Adrenal gland (tissue), 9 donors: ENCODE measurements at regions not wholly inside any gene's neighbourhood (a gene's known extent, or its start where the extent isn't known, plus 50 kb on each side); places are given as distances from the start of the nearest gene placed in this dataset.

Source experiments
- DNase-seq, 7 donors: peaks; one replicate each; pipeline ENCODE4 v3.0.0-alpha.2; 2019 to 2020
- H3K27ac ChIP-seq, 5 donors: fragments of 200-600 bp; sonication (generic) in 4 of 5; 1 replicate in 3 of 5; 2 replicates in 2 of 5; pipeline versions ENCODE4 v1.5.1 to v1.8.0; 2016 to 2020; ENCODE audit warnings: mild to moderate bottlenecking in 1 of 5
- H3K27me3 ChIP-seq: fragments of 200-600 bp; 2 replicates; pipeline ENCODE4 v1.8.0; 2021
- H3K36me3 ChIP-seq, 2 donors: fragments of 200-600 bp; replicated peaks in 1 of 2; 1 replicate in 1 of 2; 2 replicates in 1 of 2; pipeline versions ENCODE4 v1.5.1 to v1.8.0; 2018 to 2022
- H3K4me1 ChIP-seq, 2 donors: fragments of 200-600 bp; replicated peaks in 1 of 2; 1 replicate in 1 of 2; 2 replicates in 1 of 2; pipeline versions ENCODE4 v1.5.1 to v1.8.0; 2018 to 2021
- H3K4me3 ChIP-seq, 4 donors: fragments of 200-600 bp; sonication (generic) in 3 of 4; one replicate each; pipeline ENCODE4 v1.5.1; 2016 to 2018
- H3K9me3 ChIP-seq, 3 donors: fragments of 200-600 bp; sonication (generic) in 1 of 3; replicated peaks in 1 of 3; 1 replicate in 2 of 3; 2 replicates in 1 of 3; pipeline versions ENCODE4 v1.5.1 to v1.8.0; 2016 to 2021
- CTCF ChIP-seq, 6 experiments: fragments of 450-650 bp in 4 of 6; fragments of 200-600 bp in 2 of 6; sonication (generic) in 1 of 6; IDR thresholded peaks; 1 replicate in 5 of 6; 2 replicates in 1 of 6; pipeline versions ENCODE4 v1.5.1 to v1.8.0; 2016 to 2021; ENCODE audit warnings: antibody characterized with exemption in 6 of 6, mild to moderate bottlenecking in 2 of 6, moderate library complexity in 1 of 6
- POLR2A ChIP-seq, 2 donors: fragments of 450-650 bp; IDR thresholded peaks; one replicate each; pipeline ENCODE4 v1.6.1; 2017; ENCODE audit warnings: antibody characterized with exemption in 2 of 2, mild to moderate bottlenecking in 2 of 2, moderate library complexity in 1 of 2
- WGBS, 4 donors: extraction: QIAGEN DNeasy Blood & Tissue Kit in 2 of 4; methylation state at CpG; one replicate each; pipeline versions ENCODE4 v1.1.5 to v1.1.7; 2013 to 2017; 5-methylcytosine and 5-hydroxymethylcytosine counted together
- intact Hi-C, 2 donors: fragments of 100-400 bp; cut with DNase I; formaldehyde crosslinking; loops; one replicate each; pipeline versions ENCODE4 v1.14.1 to v1.15.0; 2022 to 2023
- donor health status: healthy with polysubstance abuse.
- donor health status: Bipolar disorder and iron deficiency.
- donor health status: DM: yes; HTN: yes; CAD: no.
- donor health status: DM: no; HTN: no; CAD: no.
- donor health status: DM: no; HTN: no; CAD: no.

- no peaks in the 10 kb centered on the region for H3K9me3 ChIP-seq
- 61 to 71% (median 68%) methylated on average over 3 of the region's 3 CpGs for WGBS, 4 donors
- no peak for TF ChIP-seq CTCF (IDR thresholded peaks at IDR 0.05)
- no peak for TF ChIP-seq POLR2A (IDR thresholded peaks at IDR 0.05)
- H3K36me3 ChIP-seq: no peaks in the 10 kb centered on the region
- intact Hi-C loops: no loop called here
- H3K4me1 ChIP-seq: peaks cover 0 to 3% of the 10 kb centered on the region in 2 donors
- H3K27ac ChIP-seq: no peak overlapping the region
- no peaks in the 10 kb centered on the region for H3K27me3 ChIP-seq
- DNase-seq: no peak
- no peak overlapping the region for H3K4me3 ChIP-seq
These were observed 285.1 kb upstream of the CCDC54 start for GRCh38 chr3:107092121-107092520.

- H3K4me1 ChIP-seq: peaks cover 0 to 3% of the 10 kb centered on the region in 2 donors
- intact Hi-C loops: no loop called here
- H3K27me3 ChIP-seq: no peaks in the 10 kb centered on the region
- H3K36me3 ChIP-seq: no peaks in the 10 kb centered on the region
- no peak for TF ChIP-seq POLR2A (IDR thresholded peaks at IDR 0.05)
- no peak for TF ChIP-seq CTCF (IDR thresholded peaks at IDR 0.05)
- no peak overlapping the region for H3K4me3 ChIP-seq
- DNase-seq: no peak
- no peak overlapping the region for H3K27ac ChIP-seq
- no peaks in the 10 kb centered on the region for H3K9me3 ChIP-seq
These were observed 278.4 kb upstream of the CCDC54 start for GRCh38 chr3:107098864-107099263.

- no peaks in the 10 kb centered on the region for H3K9me3 ChIP-seq
- TF ChIP-seq CTCF (IDR thresholded peaks at IDR 0.05) (no peak), POLR2A (IDR thresholded peaks at IDR 0.05) (no peak)
- no peaks in the 10 kb centered on the region for H3K4me1 ChIP-seq
- H3K4me3 ChIP-seq: no peak overlapping the region
- DNase-seq: no peak
- H3K27ac ChIP-seq: no peak overlapping the region
- no peaks in the 10 kb centered on the region for H3K27me3 ChIP-seq
- no peaks in the 10 kb centered on the region for H3K36me3 ChIP-seq
- 82 to 94% (median 88%) methylated on average over 1 of the region's 1 CpG for WGBS, 4 donors
- intact Hi-C loops: no loop called here
These were observed 277.1 kb upstream of the CCDC54 start for GRCh38 chr3:107100137-107100536.

GRCh38 chr3:107100573-107100972 is 276.7 kb upstream of the CCDC54 start:
- no peaks in the 10 kb centered on the region for H3K36me3 ChIP-seq
- H3K4me1 ChIP-seq: no peaks in the 10 kb centered on the region
- no peak overlapping the region for H3K4me3 ChIP-seq
- no peaks in the 10 kb centered on the region for H3K9me3 ChIP-seq
- no peak overlapping the region for H3K27ac ChIP-seq
- TF ChIP-seq POLR2A (IDR thresholded peaks at IDR 0.05) (no peak), CTCF (IDR thresholded peaks at IDR 0.05) (no peak)
- 69 to 76% (median 70%) methylated on average over 1 of the region's 1 CpG for WGBS, 4 donors
- H3K27me3 ChIP-seq: no peaks in the 10 kb centered on the region
- DNase-seq: no peak
- intact Hi-C loops: no loop called here
